ENCODE measurements at regions not wholly inside any gene's neighbourhood (a gene's known extent, or its start where the extent isn't known, plus 50 kb on each side); places are given as distances from the start of the nearest gene placed in this dataset.

DNA sequence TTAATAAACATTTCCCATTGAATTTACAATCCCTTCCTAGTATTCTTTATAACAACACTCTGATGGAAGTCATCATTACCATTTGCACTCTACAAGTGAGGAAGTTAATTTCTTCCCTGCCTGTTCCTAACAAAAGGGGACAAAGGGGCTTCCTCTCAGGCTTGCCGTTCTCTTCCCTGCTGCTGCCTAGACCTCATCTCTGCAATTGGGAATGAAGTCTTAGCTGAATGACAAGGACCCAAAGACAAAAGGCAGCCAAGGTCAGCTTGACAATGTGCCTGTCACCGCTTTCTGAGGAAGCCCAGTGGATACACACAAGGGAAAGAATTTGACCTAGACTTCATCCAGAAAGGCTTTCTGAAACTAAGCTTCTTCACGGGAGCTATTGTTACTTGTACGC is 416.4 kb downstream of the CMPK2 start:
- Histone ChIP-seq H3K4me1 (no peaks in the 10 kb centered on the region), H3K36me3 (no peaks in the 10 kb centered on the region), H3K27me3 (replicated peaks in 1 of 7) (peaks cover 0 to 3% (median 0%) of the 10 kb centered on the region in 7 donors), H3K27ac (no peak overlapping the region), H3K9me3 (peaks cover 0 to 4% (median 0%) of the 10 kb centered on the region in 8 donors), H3K4me3 (no peak overlapping the region)
- DNase-seq, result no peak
- intact Hi-C loops (cut with DNase I; ENCODE audit: low total_unique reads), result no loop called here
- 58 to 64% (median 60%) methylated on average over 4 of the region's 4 CpGs for WGBS, 5 donors
- TF ChIP-seq POLR2A (IDR thresholded peaks at IDR 0.05) (no peak), POLR2AphosphoS5 (IDR thresholded peaks at IDR 0.05) (no peak)
- TF ChIP-seq, protein P1, sequence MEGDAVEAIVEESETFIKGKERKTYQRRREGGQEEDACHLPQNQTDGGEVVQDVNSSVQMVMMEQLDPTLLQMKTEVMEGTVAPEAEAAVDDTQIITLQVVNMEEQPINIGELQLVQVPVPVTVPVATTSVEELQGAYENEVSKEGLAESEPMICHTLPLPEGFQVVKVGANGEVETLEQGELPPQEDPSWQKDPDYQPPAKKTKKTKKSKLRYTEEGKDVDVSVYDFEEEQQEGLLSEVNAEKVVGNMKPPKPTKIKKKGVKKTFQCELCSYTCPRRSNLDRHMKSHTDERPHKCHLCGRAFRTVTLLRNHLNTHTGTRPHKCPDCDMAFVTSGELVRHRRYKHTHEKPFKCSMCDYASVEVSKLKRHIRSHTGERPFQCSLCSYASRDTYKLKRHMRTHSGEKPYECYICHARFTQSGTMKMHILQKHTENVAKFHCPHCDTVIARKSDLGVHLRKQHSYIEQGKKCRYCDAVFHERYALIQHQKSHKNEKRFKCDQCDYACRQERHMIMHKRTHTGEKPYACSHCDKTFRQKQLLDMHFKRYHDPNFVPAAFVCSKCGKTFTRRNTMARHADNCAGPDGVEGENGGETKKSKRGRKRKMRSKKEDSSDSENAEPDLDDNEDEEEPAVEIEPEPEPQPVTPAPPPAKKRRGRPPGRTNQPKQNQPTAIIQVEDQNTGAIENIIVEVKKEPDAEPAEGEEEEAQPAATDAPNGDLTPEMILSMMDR (IDR thresholded peaks at IDR 0.05 in 8 of 11, conservative IDR thresholded peaks at IDR 0.05 in 3 of 11), result no peak

DNA sequence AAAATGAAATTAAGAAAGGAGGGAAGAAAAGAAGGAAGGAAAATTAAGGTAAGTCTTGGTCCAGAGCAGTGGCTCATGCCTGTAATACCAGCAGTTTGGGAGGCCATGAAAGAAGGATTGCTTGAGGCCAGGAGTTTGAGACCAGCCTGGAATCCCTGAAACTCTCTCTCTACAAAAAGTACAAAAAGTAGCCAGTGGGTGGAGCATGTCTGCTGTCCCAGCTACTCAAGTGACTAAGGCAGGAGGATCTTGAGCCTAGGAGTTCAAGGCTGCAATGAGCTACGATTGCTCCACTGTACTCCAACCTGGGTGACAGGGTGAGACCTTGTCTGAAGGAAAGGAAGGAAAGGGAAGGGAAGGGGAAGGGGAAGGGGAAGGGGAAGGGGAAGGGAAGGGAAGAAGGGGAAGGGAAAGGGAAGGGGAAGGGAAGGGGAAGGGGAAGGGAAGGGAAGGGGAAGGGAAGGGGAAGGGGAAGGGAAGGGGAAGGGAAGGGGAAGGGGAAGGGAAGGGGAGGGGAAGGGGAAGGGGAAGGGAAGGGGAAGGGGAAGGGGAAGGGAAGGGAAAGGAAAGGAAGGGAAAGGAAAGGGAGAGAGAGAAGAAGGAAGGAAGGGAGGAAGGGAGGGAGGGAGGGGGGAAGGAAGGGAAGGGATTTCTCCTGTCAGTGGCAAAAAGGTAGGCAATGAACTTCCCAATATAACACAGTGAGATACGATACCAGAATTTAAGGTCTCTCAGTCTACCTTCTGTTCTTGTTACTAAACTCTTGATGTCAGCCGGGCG is 412.8 kb downstream of the CMPK2 start:
- Histone ChIP-seq H3K4me1 (no peaks in the 10 kb centered on the region), H3K27ac (no peak overlapping the region), H3K27me3 (replicated peaks in 1 of 7) (peaks cover 0 to 3% (median 0%) of the 10 kb centered on the region in 7 donors), H3K4me3 (no peak overlapping the region), H3K9me3 (peaks cover 0 to 33% (median 21%) of the 10 kb centered on the region in 8 donors), H3K36me3 (no peaks in the 10 kb centered on the region)
- no peak for DNase-seq
- WGBS, 5 donors, result 80 to 94% (median 85%) methylated on average over 4 of the region's 4 CpGs
- intact Hi-C loops (cut with DNase I; ENCODE audit: low total_unique reads), result no loop called here
- no peak for TF ChIP-seq POLR2A (IDR thresholded peaks at IDR 0.05)
- no peak for TF ChIP-seq POLR2AphosphoS5 (IDR thresholded peaks at IDR 0.05)
- TF ChIP-seq, protein P1 (IDR thresholded peaks at IDR 0.05 in 8 of 11, conservative IDR thresholded peaks at IDR 0.05 in 3 of 11), result no peak

DNA sequence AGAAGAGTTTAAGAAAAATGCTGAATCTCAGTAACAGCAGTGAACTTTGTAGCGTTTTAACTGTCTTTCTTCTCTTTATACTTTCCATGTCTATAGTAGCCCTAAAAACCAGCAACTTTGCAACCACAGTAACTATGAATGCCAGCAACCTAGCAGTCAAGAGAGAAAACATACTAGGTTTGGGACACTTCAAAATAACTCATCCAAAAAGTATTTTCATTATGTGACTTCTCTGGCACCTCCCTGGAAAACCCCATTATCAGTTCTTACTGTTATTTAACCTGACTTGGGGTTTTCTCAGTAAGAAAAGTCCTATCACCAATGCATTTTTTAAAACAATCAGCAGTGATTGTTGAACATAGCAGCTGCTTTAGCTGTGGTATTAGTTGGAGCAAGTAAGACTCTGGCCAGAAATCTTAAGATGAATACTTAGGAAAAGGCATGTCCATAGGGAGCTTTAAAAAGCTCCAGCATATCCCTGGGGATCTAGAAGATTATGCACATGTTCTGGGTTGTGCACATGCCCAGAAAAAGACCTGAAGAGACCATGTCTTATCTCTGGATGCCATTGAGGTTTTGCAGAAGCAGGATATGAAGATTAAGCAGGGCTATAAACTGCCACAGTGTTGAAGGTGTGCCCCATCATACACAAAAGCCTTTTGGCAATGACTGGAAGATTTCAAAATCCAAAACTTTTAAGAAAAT is 411.3 kb downstream of the CMPK2 start:
- Histone ChIP-seq H3K4me1 (no peaks in the 10 kb centered on the region), H3K36me3 (no peaks in the 10 kb centered on the region), H3K27ac (no peak overlapping the region), H3K9me3 (peaks cover 0 to 46% (median 21%) of the 10 kb centered on the region in 8 donors), H3K27me3 (replicated peaks in 1 of 7) (peaks cover 0 to 3% (median 0%) of the 10 kb centered on the region in 7 donors), H3K4me3 (no peak overlapping the region)
- DNase-seq, result no peak
- 62 to 82% (median 77%) methylated on average over 1 of the region's 1 CpG for WGBS, 5 donors
- intact Hi-C loops (cut with DNase I; ENCODE audit: low total_unique reads), result no loop called here
- TF ChIP-seq POLR2AphosphoS5 (IDR thresholded peaks at IDR 0.05), result no peak
- TF ChIP-seq, protein P1 (IDR thresholded peaks at IDR 0.05 in 8 of 11, conservative IDR thresholded peaks at IDR 0.05 in 3 of 11), result no peak
- no peak for TF ChIP-seq POLR2A (IDR thresholded peaks at IDR 0.05)

DNA sequence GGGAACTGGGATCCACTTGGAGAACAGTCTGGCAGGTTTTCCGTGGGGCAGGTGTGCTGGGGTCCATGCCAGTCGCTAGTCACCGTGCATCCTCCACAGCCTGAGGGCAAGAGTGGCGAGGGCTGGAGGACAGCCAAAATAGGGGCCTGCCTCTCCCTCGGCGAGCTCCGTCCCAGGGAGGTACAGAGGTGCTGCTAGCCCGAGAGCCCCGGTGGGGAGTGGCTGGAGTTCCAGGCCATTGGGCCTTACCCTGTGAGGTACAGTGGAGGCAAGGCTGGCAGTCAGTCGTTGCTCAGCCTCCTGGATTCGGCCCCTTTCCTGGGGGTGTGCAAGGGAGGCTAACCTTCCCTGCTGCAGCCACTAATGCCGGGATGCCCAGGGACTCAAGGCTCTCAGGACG is 406.6 kb downstream of the CMPK2 start:
- no peak overlapping the region for H3K4me3 ChIP-seq
- 90 to 95% (median 93%) methylated on average over 6 to 13 of the region's 13 CpGs for WGBS, 5 donors
- DNase-seq, result peak; percentile 73
- TF ChIP-seq POLR2A (IDR thresholded peaks at IDR 0.05) (no peak), POLR2AphosphoS5 (IDR thresholded peaks at IDR 0.05) (no peak)
- TF ChIP-seq, protein P1 (IDR thresholded peaks at IDR 0.05 in 8 of 11, conservative IDR thresholded peaks at IDR 0.05 in 3 of 11), result no peak
- H3K27me3 ChIP-seq (replicated peaks in 1 of 7), result no peaks in the 10 kb centered on the region
- no peaks in the 10 kb centered on the region for H3K36me3 ChIP-seq
- no peaks in the 10 kb centered on the region for H3K4me1 ChIP-seq
- peaks cover 0 to 45% (median 21%) of the 10 kb centered on the region in 8 donors for H3K9me3 ChIP-seq
- intact Hi-C loops (cut with DNase I; ENCODE audit: low total_unique reads), result no loop called here
- no peak overlapping the region for H3K27ac ChIP-seq

Data from spleen (tissue), 11 donors.